Trophoblast cell (in vitro differentiated cells and primary cell): ENCODE measurements at regions not wholly inside any gene's neighbourhood (a gene's known extent, or its start where the extent isn't known, plus 50 kb on each side); places are given as distances from the start of the nearest gene placed in this dataset.

Experiments
- DNase-seq, 2 donors: peaks; one replicate each; pipeline ENCODE4 v3.0.0-alpha.2; 2016
- H2AFZ ChIP-seq: 2 replicates; pipeline ENCODE4 v1.6.1; 2013; ENCODE audit warnings: low read length, moderate library complexity, mild to moderate bottlenecking; ENCODE audit not compliant: insufficient read depth, poor library complexity
- H2AK5ac ChIP-seq: 2 replicates; pipeline ENCODE4 v1.6.1; 2013; ENCODE audit warnings: mild to moderate bottlenecking, low read length
- H2BK120ac ChIP-seq: 2 replicates; pipeline ENCODE4 v1.6.1; 2013; ENCODE audit warnings: low read length, mild to moderate bottlenecking, moderate library complexity; ENCODE audit not compliant: insufficient read depth, poor library complexity
- H2BK12ac ChIP-seq: 2 replicates; pipeline ENCODE4 v1.6.1; 2013; ENCODE audit warnings: mild to moderate bottlenecking, low read length, moderate library complexity
- H2BK5ac ChIP-seq: 2 replicates; pipeline ENCODE4 v1.6.1; 2013; ENCODE audit warnings: low read length, low read depth, moderate library complexity, mild to moderate bottlenecking; ENCODE audit not compliant: poor library complexity
- H3K14ac ChIP-seq: 2 replicates; pipeline ENCODE4 v1.6.1; 2013; ENCODE audit warnings: mild to moderate bottlenecking, low read length
- H3K18ac ChIP-seq: 2 replicates; pipeline ENCODE4 v1.6.1; 2013; ENCODE audit warnings: mild to moderate bottlenecking, low read length
- H3K23ac ChIP-seq: 2 replicates; pipeline ENCODE4 v1.6.1; 2013; ENCODE audit warnings: low read length
- H3K27ac ChIP-seq: 2 replicates; pipeline ENCODE4 v1.5.1; 2013; ENCODE audit warnings: low read depth, mild to moderate bottlenecking, inconsistent platforms, low read length, moderate library complexity
- H3K27me3 ChIP-seq: 2 replicates; pipeline ENCODE4 v1.6.1; 2013; ENCODE audit warnings: inconsistent platforms, mild to moderate bottlenecking, low read length, moderate library complexity; ENCODE audit not compliant: insufficient read depth
- H3K36me3 ChIP-seq, 2 experiments: 1 replicate in 1 of 2; 2 replicates in 1 of 2; pipeline ENCODE4 v1.6.1; 2013; ENCODE audit warnings: low read length in 2 of 2, mild to moderate bottlenecking in 2 of 2, moderate library complexity in 1 of 2; ENCODE audit not compliant: insufficient read depth in 2 of 2, control insufficient read depth in 1 of 2
- H3K4ac ChIP-seq: 2 replicates; pipeline ENCODE4 v1.6.1; 2013; ENCODE audit warnings: low read depth, mild to moderate bottlenecking, low read length, moderate library complexity
- H3K4me1 ChIP-seq, 2 experiments: 1 replicate in 1 of 2; 2 replicates in 1 of 2; pipeline ENCODE4 v1.6.1; 2013; ENCODE audit warnings: low read length in 2 of 2, mild to moderate bottlenecking in 2 of 2, moderate library complexity in 1 of 2; ENCODE audit not compliant: insufficient read depth in 2 of 2, control insufficient read depth in 1 of 2
- H3K4me2 ChIP-seq: 2 replicates; pipeline ENCODE4 v1.6.1; 2013; ENCODE audit warnings: inconsistent platforms, mild to moderate bottlenecking, low read length, moderate library complexity
- H3K4me3 ChIP-seq: 2 replicates; pipeline ENCODE4 v1.5.1; 2013; ENCODE audit warnings: mild to moderate bottlenecking, low read depth, low read length, inconsistent platforms
- H3K79me1 ChIP-seq: one replicate; pipeline ENCODE4 v1.6.1; 2013; ENCODE audit warnings: low read length
- H3K79me2 ChIP-seq: 2 replicates; pipeline ENCODE4 v1.6.1; 2013; ENCODE audit warnings: low read length, mild to moderate bottlenecking; ENCODE audit not compliant: control insufficient read depth, insufficient read depth, poor library complexity
- H3K9ac ChIP-seq: 2 replicates; pipeline ENCODE4 v1.6.1; 2013; ENCODE audit warnings: mild to moderate bottlenecking, low read length
- H3K9me3 ChIP-seq: 2 replicates; pipeline ENCODE4 v1.6.1; 2013; ENCODE audit warnings: low read depth, mild to moderate bottlenecking, control low read depth, inconsistent platforms, low read length; ENCODE audit not compliant: insufficient read depth
- H4K12ac ChIP-seq: 2 replicates; pipeline ENCODE4 v1.6.1; 2013; ENCODE audit warnings: low read depth, mild to moderate bottlenecking, low read length, moderate library complexity
- H4K8ac ChIP-seq: 2 replicates; pipeline ENCODE4 v1.6.1; 2013; ENCODE audit warnings: low read depth, mild to moderate bottlenecking, low read length, moderate library complexity
- H4K91ac ChIP-seq: one replicate; pipeline ENCODE4 v1.6.1; 2013; ENCODE audit warnings: low read depth, mild to moderate bottlenecking, low read length, moderate library complexity
- WGBS: extraction: QIAGEN DNeasy Blood & Tissue Kit; methylation state at CpG from one replicate; pipeline ENCODE4 v1.1.7; 2013; ENCODE audit warnings: missing lambda C conversion rate; ENCODE audit not compliant: insufficient read length, insufficient coverage; ENCODE audit errors: extremely low coverage; 5-methylcytosine and 5-hydroxymethylcytosine counted together

DNA sequence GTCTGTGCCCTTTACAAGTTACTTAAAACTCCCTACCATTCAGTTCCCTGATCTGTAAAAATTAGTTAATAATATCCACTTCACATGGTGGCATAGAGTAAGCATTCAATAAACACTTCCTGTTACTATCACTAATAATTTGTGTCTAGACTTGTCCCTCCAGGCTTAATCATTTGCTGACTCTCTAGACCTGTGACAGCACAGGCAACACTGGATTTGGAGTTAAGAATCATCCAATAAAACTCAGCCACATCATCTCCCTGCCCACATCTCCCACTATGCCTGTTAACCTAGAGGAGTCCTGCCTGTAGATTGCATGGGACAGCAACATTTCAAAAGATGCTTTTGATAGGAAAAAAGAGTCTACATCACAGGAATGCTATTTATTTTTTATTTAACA lies 564.6 kb downstream of the MFSD1 start:
- Histone ChIP-seq H3K27ac (no peak overlapping the region), H2BK12ac (no peak overlapping the region), H3K23ac (no peak overlapping the region), H3K4me2 (no peak overlapping the region), H4K8ac (no peak overlapping the region), H4K91ac (no peak overlapping the region), H3K36me3 (no peaks in the 10 kb centered on the region), H3K18ac (no peak overlapping the region), H4K12ac (no peak overlapping the region), H3K4me1 (peaks cover 0 to 4% of the 10 kb centered on the region in 2 experiments), H3K79me1 (no peaks in the 10 kb centered on the region), H3K9me3 (no peaks in the 10 kb centered on the region), H3K4me3 (no peak overlapping the region), H3K79me2 (no peaks in the 10 kb centered on the region), H2AK5ac (no peak overlapping the region), H2AFZ (no peak overlapping the region), H3K14ac (no peak overlapping the region), H3K4ac (no peak overlapping the region), H3K27me3 (no peaks in the 10 kb centered on the region), H2BK120ac (no peak overlapping the region), H2BK5ac (no peak overlapping the region), H3K9ac (no peak overlapping the region)
- DNase-seq, result no peak

DNA sequence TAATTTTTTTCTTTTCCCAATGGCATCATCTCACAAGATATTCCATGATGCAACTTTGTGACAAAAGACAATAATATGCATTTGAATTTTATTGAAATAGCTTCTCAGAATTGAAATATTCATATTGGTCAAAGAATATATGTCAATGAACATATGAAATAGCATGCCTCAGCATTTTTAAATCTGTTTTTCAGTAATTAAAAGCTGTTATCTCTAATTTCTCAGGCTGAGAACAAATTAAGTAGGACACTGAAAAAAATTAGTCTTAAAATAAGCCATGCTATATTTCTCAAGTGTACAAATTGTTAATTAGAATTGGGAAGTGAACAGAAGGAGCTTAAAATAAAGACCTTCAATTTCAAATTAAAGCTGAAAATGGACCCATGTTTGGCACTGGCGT lies 570.1 kb downstream of the MFSD1 start:
- no peak overlapping the region for H3K18ac ChIP-seq
- no peak overlapping the region for H3K4ac ChIP-seq
- no peak overlapping the region for H2BK12ac ChIP-seq
- H2BK5ac ChIP-seq, result no peak overlapping the region
- H3K36me3 ChIP-seq, result no peaks in the 10 kb centered on the region
- no peaks in the 10 kb centered on the region for H3K79me2 ChIP-seq
- no peak overlapping the region for H4K91ac ChIP-seq
- H3K14ac ChIP-seq, result no peak overlapping the region
- no peak overlapping the region for H3K4me3 ChIP-seq
- no peaks in the 10 kb centered on the region for H3K4me1 ChIP-seq
- no peak overlapping the region for H4K12ac ChIP-seq
- H3K23ac ChIP-seq, result no peak overlapping the region
- no peak overlapping the region for H2AK5ac ChIP-seq
- no peaks in the 10 kb centered on the region for H3K79me1 ChIP-seq
- H3K4me2 ChIP-seq, result no peak overlapping the region
- no peak overlapping the region for H4K8ac ChIP-seq
- no peak for DNase-seq
- no peak overlapping the region for H3K27ac ChIP-seq
- no peak overlapping the region for H2BK120ac ChIP-seq
- no peaks in the 10 kb centered on the region for H3K9me3 ChIP-seq
- H3K27me3 ChIP-seq, result no peaks in the 10 kb centered on the region
- no peak overlapping the region for H3K9ac ChIP-seq
- no peak overlapping the region for H2AFZ ChIP-seq
- WGBS, result no CpG with 5 or more reads among the region's 1 CpG

DNA sequence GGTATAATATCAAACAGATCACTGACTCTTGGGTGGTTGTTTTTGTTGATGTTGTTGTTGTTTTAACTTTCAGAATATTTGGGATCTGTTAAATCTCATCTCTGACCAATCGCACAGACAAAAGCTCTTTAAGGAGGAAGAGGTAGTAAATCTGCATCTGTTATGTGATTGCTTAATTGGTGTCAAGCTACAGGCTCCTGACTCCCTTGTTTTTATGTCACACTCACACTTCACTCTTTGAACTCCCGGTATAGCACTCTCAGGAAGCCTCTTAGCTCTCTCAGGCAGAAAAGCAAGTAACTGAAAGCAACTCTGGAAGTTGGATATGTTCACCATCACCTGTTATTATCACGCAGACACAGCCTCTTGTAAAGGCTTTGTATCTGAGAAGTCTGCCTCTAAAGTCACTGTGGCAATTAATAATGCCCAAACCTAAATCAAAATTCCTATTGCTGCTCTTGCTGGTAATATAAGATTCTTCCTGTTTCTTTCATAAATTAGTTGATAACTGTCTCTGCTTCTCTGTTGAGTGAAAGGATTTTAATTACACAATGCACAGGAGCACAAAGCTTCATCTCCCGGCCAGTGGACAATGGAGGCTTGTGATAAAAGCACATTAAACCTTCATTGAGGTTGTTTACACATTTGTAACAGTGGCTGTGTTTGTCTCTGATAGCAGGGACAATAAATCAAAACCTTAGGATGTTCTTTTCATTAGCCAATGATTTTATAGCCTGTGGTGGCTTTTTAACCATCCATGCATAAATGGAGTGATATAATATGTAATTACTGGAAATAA lies 576.7 kb downstream of the MFSD1 start:
- H3K36me3 ChIP-seq, result no peaks in the 10 kb centered on the region
- no peak overlapping the region for H4K8ac ChIP-seq
- no peak overlapping the region for H3K4me3 ChIP-seq
- H3K9me3 ChIP-seq, result no peaks in the 10 kb centered on the region
- no peak overlapping the region for H2BK120ac ChIP-seq
- no peak overlapping the region for H3K23ac ChIP-seq
- H3K79me2 ChIP-seq, result no peaks in the 10 kb centered on the region
- H3K4me1 ChIP-seq, result no peaks in the 10 kb centered on the region
- DNase-seq, result no peak
- WGBS, result no CpG with 5 or more reads among the region's 4 CpGs
- no peak overlapping the region for H2AFZ ChIP-seq
- H3K79me1 ChIP-seq, result no peaks in the 10 kb centered on the region
- H3K27me3 ChIP-seq, result no peaks in the 10 kb centered on the region
- H3K4me2 ChIP-seq, result no peak overlapping the region
- no peak overlapping the region for H3K18ac ChIP-seq
- H3K9ac ChIP-seq, result no peak overlapping the region
- H3K27ac ChIP-seq, result no peak overlapping the region
- H3K4ac ChIP-seq, result no peak overlapping the region
- no peak overlapping the region for H2BK5ac ChIP-seq
- H3K14ac ChIP-seq, result no peak overlapping the region
- H2AK5ac ChIP-seq, result no peak overlapping the region
- H4K91ac ChIP-seq, result no peak overlapping the region
- H4K12ac ChIP-seq, result no peak overlapping the region
- H2BK12ac ChIP-seq, result no peak overlapping the region

DNA sequence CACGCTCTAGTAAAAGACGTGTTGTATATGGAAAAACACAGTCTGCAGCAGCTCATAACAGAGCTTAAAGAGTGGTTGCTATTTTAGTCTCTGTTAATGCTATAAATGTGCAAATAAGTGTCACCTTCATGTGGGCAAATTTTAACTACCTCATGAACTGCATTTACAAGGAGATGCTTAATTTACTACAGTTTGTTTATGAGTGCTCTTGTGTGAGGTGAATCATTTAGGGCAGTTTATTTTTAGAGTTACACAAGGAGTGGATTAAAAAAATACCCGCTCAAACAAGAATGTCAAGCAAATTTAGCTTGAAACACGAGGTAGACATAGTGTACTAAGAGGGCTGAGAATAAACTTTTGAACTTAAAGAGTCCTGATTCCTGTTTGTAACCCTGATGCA lies 579.0 kb downstream of the MFSD1 start:
- H3K79me2 ChIP-seq, result no peaks in the 10 kb centered on the region
- no peak overlapping the region for H3K4me2 ChIP-seq
- H2BK12ac ChIP-seq, result no peak overlapping the region
- no peaks in the 10 kb centered on the region for H3K27me3 ChIP-seq
- H3K9ac ChIP-seq, result no peak overlapping the region
- H4K8ac ChIP-seq, result no peak overlapping the region
- H3K79me1 ChIP-seq, result no peaks in the 10 kb centered on the region
- WGBS, result no CpG with 5 or more reads among the region's 4 CpGs
- no peak overlapping the region for H2BK120ac ChIP-seq
- no peaks in the 10 kb centered on the region for H3K9me3 ChIP-seq
- no peak overlapping the region for H3K14ac ChIP-seq
- no peak overlapping the region for H4K12ac ChIP-seq
- no peak overlapping the region for H3K18ac ChIP-seq
- H2AK5ac ChIP-seq, result no peak overlapping the region
- H3K4ac ChIP-seq, result no peak overlapping the region
- no peak overlapping the region for H3K23ac ChIP-seq
- H2BK5ac ChIP-seq, result no peak overlapping the region
- no peaks in the 10 kb centered on the region for H3K36me3 ChIP-seq
- H3K27ac ChIP-seq, result no peak overlapping the region
- no peaks in the 10 kb centered on the region for H3K4me1 ChIP-seq
- H4K91ac ChIP-seq, result no peak overlapping the region
- DNase-seq, result no peak
- H3K4me3 ChIP-seq, result no peak overlapping the region
- H2AFZ ChIP-seq, result no peak overlapping the region
